Skeletal muscle tissue (tissue), 3 donors: ENCODE measurements at regions not wholly inside any gene's neighbourhood (a gene's known extent, or its start where the extent isn't known, plus 50 kb on each side); places are given as distances from the start of the nearest gene placed in this dataset.
A peak's percentile ranks its signal among the peaks of the same experiment; 100 is the strongest.

ENCODE experiments used
- H3K27ac ChIP-seq: one replicate; pipeline ENCODE4 v1.7.0; 2013; ENCODE audit warnings: mild to moderate bottlenecking, low read depth, low read length, inconsistent platforms
- H3K27me3 ChIP-seq, 3 donors: one replicate each; pipeline ENCODE4 v1.7.0; 2013; ENCODE audit warnings: low read length in 3 of 3; ENCODE audit not compliant: control insufficient read depth in 3 of 3, insufficient read depth in 3 of 3
- H3K36me3 ChIP-seq, 3 donors: one replicate each; pipeline ENCODE4 v1.7.0; 2013; ENCODE audit warnings: low read length in 3 of 3; ENCODE audit not compliant: control insufficient read depth in 3 of 3, insufficient read depth in 3 of 3
- H3K4me1 ChIP-seq, 3 donors: one replicate each; pipeline ENCODE4 v1.7.0; 2013; ENCODE audit warnings: low read length in 3 of 3, mild to moderate bottlenecking in 3 of 3; ENCODE audit not compliant: control insufficient read depth in 3 of 3, insufficient read depth in 3 of 3
- H3K4me3 ChIP-seq, 3 donors: one replicate each; pipeline ENCODE4 v1.7.0; 2013; ENCODE audit warnings: low read length in 3 of 3
- H3K9ac ChIP-seq, 3 donors: one replicate each; pipeline ENCODE4 v1.7.0; 2013; ENCODE audit warnings: low read length in 3 of 3, mild to moderate bottlenecking in 3 of 3, moderate library complexity in 2 of 3, low read depth in 1 of 3
- H3K9me3 ChIP-seq, 3 donors: one replicate each; pipeline ENCODE4 v1.7.0; 2013; ENCODE audit warnings: low read length in 3 of 3; ENCODE audit not compliant: control insufficient read depth in 3 of 3
- donor health status: Osteomylitis.

DNA sequence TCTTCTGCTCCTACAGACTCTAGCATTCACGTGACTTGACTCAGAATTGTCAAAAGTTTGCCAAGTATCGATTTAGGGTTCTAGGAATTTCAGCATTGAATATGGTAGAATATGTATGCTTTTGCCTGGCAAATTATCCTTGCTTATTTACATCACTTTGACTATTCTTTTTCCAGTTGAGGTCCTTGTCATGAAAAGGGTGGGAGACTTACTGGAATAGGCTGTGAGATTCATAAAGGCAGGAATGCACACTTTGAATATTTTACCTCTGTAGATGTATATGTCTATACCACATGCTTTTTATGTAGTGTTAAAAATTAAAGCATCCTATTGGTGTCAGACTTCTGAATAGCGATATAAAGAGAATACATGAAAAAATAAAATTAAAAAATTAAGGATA is 378.8 kb upstream of the RARB start:
- H3K9me3 ChIP-seq, result no peaks in the 10 kb centered on the region
- peaks cover 0 to 4% (median 3%) of the 10 kb centered on the region in 3 donors for H3K4me1 ChIP-seq
- no peak overlapping the region for H3K4me3 ChIP-seq
- no peaks in the 10 kb centered on the region for H3K27me3 ChIP-seq
- H3K27ac ChIP-seq, result no peak overlapping the region
- no peak overlapping the region for H3K9ac ChIP-seq
- H3K36me3 ChIP-seq, result no peaks in the 10 kb centered on the region

DNA sequence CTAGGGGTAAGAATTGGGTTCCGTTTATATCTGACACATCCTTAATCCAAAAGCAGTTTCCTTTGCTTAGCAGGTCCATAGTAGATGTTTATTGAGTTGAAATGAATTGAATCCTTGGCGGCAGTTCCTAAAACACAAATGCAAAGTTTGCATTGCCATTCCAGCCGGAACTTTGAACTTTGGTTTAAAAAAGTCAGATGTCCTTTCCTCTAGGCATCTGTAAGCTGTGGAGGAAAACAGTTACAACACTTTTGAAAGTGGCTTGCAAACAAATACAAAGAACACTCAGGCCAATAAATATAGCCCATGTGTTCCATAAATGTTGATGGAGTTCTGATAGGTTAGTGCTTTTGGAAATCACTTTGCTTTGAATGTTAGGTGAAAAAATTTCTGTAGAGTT is 374.7 kb upstream of the RARB start:
- no peak overlapping the region for H3K9ac ChIP-seq
- no peaks in the 10 kb centered on the region for H3K27me3 ChIP-seq

DNA sequence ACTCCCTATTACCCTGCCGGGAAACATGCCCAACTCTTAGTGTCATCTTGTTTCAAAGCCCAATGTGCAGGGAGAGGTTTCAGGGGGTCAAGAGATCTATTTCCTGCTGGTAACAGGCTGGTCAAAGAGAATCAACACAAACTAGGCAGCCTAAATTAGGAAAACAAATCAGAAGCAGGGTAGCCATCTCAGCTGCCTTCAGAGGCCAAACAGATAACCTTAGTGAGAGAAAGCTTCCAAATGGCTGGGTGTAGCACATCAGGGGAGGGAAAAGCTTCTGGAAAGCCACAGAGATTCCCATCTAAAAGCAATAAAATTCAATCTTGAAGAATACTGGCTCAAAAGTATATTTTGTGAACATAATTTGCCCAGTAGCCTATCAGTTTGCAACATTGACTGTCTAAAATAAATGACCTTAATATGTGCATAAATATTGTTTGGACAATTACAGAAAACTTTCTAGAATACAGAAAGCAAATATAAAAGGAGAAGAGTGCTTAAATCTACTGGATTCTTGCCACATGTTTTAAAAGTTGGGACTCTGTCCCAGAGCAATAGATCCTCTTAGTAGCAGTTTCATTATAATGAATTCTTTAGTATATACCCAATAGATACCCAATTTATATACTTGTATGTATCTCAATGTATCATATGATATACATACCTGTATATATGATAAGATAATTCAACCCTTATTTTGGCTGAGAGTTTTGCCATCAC is 371.9 kb upstream of the RARB start:
- Histone ChIP-seq H3K4me3 (no peak overlapping the region), H3K9me3 (no peaks in the 10 kb centered on the region), H3K9ac (no peak overlapping the region), H3K4me1 (no peaks in the 10 kb centered on the region), H3K36me3 (no peaks in the 10 kb centered on the region), H3K27me3 (no peaks in the 10 kb centered on the region), H3K27ac (no peak overlapping the region)

More for the DNA sequence above, 374.7 kb upstream of the RARB start:
- H3K9me3 ChIP-seq, result no peaks in the 10 kb centered on the region
- H3K36me3 ChIP-seq, result no peaks in the 10 kb centered on the region
- H3K4me1 ChIP-seq, result no peaks in the 10 kb centered on the region
- no peak overlapping the region for H3K4me3 ChIP-seq
- no peak overlapping the region for H3K27ac ChIP-seq

DNA sequence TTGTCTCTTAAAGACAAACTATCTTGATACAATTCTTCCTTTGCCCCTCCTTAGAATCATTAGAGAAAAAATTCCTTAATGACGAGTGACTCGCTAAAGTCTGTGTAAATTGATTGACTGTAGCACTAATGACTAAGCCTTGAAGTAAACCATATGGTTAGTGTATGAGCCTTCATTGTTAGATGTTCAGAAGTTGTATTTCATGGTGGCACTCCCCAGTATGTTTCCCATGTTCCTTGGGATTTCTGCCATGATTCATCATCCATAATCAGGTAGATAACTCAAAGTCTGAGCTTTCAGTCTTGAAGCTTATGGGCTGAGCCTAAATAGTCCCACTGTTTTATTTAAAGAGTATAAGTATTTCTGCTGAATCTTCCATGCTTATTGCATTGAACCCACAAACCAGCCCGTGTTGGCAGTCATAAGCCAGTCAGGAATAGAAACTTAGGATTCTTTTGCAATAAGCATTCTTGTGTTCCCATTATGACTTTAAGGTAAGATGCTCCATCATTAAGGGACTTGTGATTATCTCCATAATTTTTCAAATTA is 371.2 kb upstream of the RARB start:
- Histone ChIP-seq H3K9me3 (no peaks in the 10 kb centered on the region), H3K9ac (no peak overlapping the region), H3K27me3 (no peaks in the 10 kb centered on the region), H3K36me3 (no peaks in the 10 kb centered on the region), H3K4me3 (no peak overlapping the region), H3K27ac (no peak overlapping the region), H3K4me1 (no peaks in the 10 kb centered on the region)

DNA sequence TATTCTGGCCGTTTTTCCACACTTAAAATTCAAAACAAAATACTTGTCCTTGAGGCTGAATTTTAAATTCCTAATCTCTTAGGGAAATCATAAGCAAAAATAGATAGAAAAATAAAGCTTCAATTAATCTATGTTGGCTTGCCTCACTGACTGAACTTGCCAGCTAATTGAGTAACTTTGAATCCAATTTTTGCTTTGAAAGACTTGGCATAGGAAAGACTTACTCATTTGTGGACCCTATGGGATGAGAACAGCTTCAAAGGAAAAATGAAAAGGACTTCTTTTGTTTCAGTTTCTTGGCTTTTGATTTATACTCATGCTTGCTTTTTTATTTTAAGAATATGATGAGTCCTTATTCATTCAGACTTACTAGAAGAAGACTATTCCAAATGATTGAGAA is 370.7 kb upstream of the RARB start:
- Histone ChIP-seq H3K4me1 (no peaks in the 10 kb centered on the region), H3K27ac (no peak overlapping the region), H3K36me3 (no peaks in the 10 kb centered on the region), H3K27me3 (no peaks in the 10 kb centered on the region), H3K9me3 (no peaks in the 10 kb centered on the region), H3K4me3 (no peak overlapping the region), H3K9ac (no peak overlapping the region)

DNA sequence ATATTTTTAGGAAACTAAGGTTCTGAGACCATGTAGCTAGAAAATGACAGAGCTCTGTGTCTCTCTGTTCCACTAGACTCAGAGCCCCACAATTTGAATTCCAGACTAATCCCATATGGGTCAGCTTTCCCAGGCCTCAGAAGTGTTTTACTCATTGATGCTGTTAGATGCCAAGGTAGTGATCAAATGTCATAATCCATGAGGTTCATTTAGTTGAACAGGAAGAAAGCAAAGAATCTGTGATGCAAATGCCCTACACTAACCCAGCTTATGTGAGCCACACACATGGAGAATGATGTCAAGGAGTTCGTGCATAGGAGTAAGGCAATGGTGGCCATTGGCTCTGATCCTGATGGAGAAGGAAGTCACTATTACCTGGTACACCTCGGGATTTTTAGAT is 363.4 kb upstream of the RARB start:
- H3K27me3 ChIP-seq, result no peaks in the 10 kb centered on the region
- H3K9ac ChIP-seq, result no peak overlapping the region
- peaks cover 0 to 2% (median 0%) of the 10 kb centered on the region in 3 donors for H3K9me3 ChIP-seq
- H3K4me1 ChIP-seq, result peaks cover 0 to 3% (median 0%) of the 10 kb centered on the region in 3 donors
- H3K36me3 ChIP-seq, result no peaks in the 10 kb centered on the region
- no peak overlapping the region for H3K4me3 ChIP-seq
- H3K27ac ChIP-seq, result no peak overlapping the region

DNA sequence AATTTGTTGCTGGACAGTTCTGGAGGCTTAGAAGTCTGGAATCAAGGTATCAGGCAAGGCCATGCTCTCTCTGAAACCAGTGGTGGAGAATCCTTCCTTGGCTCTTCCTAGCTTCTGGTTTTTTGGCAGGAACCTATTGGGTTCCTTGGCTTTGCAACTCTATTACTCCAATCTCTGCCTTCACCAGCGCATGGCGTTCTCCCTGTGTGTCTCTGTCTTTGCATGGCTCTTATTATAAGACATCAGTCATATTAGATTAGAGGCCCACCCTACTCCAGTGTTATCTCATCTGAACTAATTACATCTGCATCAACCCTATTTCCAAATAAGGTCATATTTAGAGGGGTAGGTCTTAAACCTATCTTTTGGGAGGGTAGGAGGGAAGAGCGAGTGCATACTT is 358.1 kb upstream of the RARB start:
- H3K27me3 ChIP-seq, result no peaks in the 10 kb centered on the region
- H3K4me1 ChIP-seq, result peaks cover 0 to 9% (median 0%) of the 10 kb centered on the region in 3 donors
- H3K27ac ChIP-seq, result no peak overlapping the region
- H3K9me3 ChIP-seq, result peaks cover 0 to 2% (median 0%) of the 10 kb centered on the region in 3 donors
- no peak overlapping the region for H3K4me3 ChIP-seq
- H3K36me3 ChIP-seq, result no peaks in the 10 kb centered on the region
- no peak overlapping the region for H3K9ac ChIP-seq

DNA sequence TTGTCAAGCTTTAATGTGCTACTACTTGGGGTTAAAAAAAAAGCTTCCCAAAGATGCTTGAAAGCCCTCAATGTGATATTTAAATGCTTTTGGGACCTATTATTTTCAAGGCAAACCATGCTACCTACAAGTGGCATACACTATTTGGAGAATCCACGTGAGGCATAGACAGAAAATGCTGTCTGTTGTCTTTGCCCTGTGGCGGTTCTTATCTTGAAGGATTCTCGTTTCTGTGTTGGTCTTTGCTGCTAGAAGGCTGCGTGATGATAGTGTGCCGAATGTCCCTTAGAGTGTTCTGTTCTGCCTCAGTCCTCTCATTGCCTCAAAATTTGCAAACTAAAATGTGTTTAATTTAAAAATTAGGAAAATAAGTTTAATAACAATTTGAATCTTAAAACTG is 356.2 kb upstream of the RARB start:
- H3K27ac ChIP-seq, result no peak overlapping the region
- no peak overlapping the region for H3K9ac ChIP-seq
- H3K9me3 ChIP-seq, result no peaks in the 10 kb centered on the region
- no peak overlapping the region for H3K4me3 ChIP-seq
- H3K4me1 ChIP-seq, result peaks cover 0 to 9% (median 0%) of the 10 kb centered on the region in 3 donors
- no peaks in the 10 kb centered on the region for H3K36me3 ChIP-seq
- H3K27me3 ChIP-seq, result no peaks in the 10 kb centered on the region

DNA sequence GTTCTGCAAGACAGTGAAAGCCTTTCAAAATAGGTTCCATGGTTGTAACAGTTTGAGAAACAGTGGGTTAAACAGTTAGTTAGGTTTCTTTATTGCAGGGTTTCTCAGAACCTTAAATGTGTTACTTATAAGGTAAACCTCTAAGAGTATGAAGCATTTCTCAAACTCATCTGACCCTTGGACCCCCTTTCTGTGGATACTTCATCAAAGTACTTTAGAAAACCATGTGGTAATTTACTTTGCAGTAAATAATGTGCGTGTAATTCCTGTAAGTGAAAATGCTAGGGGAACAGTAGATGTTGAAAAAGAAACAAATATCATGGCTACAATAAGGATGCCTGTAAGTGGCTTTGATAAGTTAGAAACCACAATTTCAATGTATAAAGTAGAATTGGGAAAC is 354.6 kb upstream of the RARB start:
- H3K9me3 ChIP-seq, result no peaks in the 10 kb centered on the region
- no peak overlapping the region for H3K9ac ChIP-seq
- no peaks in the 10 kb centered on the region for H3K36me3 ChIP-seq
- H3K4me3 ChIP-seq, result no peak overlapping the region
- no peak overlapping the region for H3K27ac ChIP-seq
- peaks cover 0 to 9% (median 0%) of the 10 kb centered on the region in 3 donors for H3K4me1 ChIP-seq
- no peaks in the 10 kb centered on the region for H3K27me3 ChIP-seq

DNA sequence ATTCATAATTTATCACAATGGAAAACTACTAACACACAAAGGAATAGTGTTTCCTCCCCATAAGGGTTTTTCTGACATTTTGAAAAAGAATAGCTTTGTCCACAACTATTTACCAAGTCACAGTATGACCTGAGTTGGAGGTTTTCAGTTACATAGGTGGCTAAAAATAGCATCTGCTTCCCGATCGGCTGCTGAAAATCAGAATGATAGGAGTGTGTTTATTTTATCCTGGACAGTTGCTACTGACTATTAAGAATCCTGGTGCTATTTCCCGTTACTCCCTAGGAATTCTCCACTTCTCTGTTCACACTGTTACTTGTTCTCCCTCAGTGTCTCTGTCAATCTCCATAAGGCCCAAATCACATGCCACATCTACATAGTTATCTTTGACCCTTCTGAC is 353.9 kb upstream of the RARB start:
- Histone ChIP-seq H3K27ac (peak overlapping the region; percentile 27), H3K36me3 (no peaks in the 10 kb centered on the region), H3K27me3 (no peaks in the 10 kb centered on the region), H3K9me3 (no peaks in the 10 kb centered on the region), H3K4me1 (peaks cover 0 to 9% (median 0%) of the 10 kb centered on the region in 3 donors), H3K4me3 (no peak overlapping the region), H3K9ac (no peak overlapping the region)
